Activated T-cell treated with anti-CD3 and anti-CD28 coated beads for 4 hours (primary cell): ENCODE measurements at regions not wholly inside any gene's neighbourhood (a gene's known extent, or its start where the extent isn't known, plus 50 kb on each side); places are given as distances from the start of the nearest gene placed in this dataset.

Experiments used
- DNase-seq: peaks from one replicate; pipeline ENCODE4 v3.0.0-alpha.2; 2020

- no peak for DNase-seq
Observed at GRCh38 chr16:55938126-55938525, 63.0 kb upstream of the CES5A start.

- DNase-seq = no peak
Observed at GRCh38 chr16:55933038-55933437, 57.9 kb upstream of the CES5A start.

GRCh38 chr16:55930036-55930435 lies 54.9 kb upstream of the CES5A start:
- no peak for DNase-seq

GRCh38 chr16:55929181-55929580 lies 54.0 kb upstream of the CES5A start:
- no peak for DNase-seq

GRCh38 chr16:55925242-55925641 lies 50.1 kb upstream of the CES5A start:
- no peak for DNase-seq
